NCI-H526 treated with DMSO at 0.1 percent for 48 hours (cell line): ENCODE measurements at regions not wholly inside any gene's neighbourhood (a gene's known extent, or its start where the extent isn't known, plus 50 kb on each side); places are given as distances from the start of the nearest gene placed in this dataset.
A peak's percentile ranks its signal among the peaks of the same experiment; 100 is the strongest.
"Not testable (repeated sequence)": the region's sequence is repeated elsewhere in the genome, so short reads cannot be mapped to it uniquely, and the experiment has no call there.

Experiments
- DNase-seq: peaks from one replicate; lab custom pipeline; 2025; lab: John Stamatoyannopoulos, UW

DNA sequence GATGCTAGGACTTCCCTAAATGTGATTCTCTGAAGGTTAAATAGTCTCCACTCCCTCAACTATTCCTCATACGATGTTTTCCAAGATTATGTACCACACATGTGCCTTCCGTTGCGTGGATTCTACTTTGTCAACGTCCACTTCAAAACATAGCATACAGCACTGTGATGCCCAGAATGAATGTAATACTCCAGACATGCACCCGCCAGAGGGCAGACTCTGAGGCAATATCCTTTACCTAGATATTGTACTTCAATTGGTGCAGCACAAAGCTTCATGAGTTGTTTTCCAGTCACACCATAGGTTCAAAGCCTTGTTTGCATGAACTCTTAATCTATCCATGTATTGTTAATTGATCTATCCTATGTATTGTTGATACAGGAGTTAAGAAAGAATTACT, 201.0 kb upstream of the NABP1 start:
- DNase-seq, result no peak

GRCh38 chr2:191478799-191479679, 198.9 kb upstream of the NABP1 start:
- DNase-seq, result no peak

- no peak for DNase-seq
Measured at GRCh38 chr2:191479680-191480023, 198.3 kb upstream of the NABP1 start.

- no peak for DNase-seq
Measured at GRCh38 chr2:191481305-191482070, 196.4 kb upstream of the NABP1 start.

DNA sequence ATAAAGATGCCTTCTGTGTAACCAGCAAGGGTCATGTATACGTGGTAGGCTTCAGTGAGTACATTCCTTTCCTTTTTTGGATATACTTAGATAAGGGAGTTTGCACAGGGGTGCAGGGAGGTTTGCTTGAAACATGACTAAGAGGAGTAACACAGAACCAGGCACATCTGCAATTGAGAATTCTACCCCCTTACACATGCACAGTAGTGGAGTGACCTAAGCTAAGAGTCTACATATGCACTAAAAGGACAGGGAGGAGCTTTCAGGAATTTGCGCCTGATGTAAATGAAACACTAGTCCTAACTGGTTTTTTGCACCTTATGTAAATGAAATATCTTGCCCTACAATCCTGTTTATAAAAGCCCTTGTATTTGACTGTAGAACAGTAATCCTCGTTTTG, 194.8 kb upstream of the NABP1 start:
- no peak for DNase-seq

DNA sequence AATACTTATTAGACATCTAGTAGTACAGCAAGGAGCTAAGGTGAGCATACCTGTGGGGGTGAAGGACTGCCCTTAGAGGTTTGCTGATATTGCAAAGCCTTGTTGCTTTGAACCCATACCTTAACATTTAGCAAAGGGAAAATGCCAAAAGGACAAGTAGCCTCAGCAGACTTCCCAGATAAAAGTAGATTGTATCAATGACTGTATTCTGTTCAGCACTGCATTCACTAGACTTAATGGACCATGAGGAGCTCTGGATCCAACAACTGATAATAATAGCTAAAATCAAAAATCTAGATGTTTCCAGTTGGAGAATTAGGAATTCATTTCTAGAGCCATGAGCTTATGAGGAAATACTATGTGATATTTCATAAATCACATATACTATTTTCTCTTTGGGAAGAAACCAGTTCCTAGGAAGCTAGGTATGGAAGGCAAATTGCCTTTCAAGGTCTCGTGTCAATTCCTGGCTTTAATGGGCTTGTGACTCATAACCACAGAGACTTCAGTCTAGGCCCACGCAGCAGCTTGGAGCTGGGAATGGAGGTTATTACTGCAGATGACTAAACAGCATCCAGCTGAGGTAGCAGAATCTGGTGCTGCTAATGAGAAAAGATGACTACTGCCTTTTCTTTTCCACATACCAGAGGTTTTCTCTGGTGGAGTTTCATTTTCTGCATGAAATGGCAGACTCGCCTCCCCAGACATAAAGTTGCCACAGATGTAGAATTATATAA, 191.2 kb upstream of the NABP1 start:
- DNase-seq, result no peak

- peak; percentile 46 for DNase-seq
Measured at GRCh38 chr2:191488135-191488534, 189.8 kb upstream of the NABP1 start.

GRCh38 chr2:191489177-191489576, 188.8 kb upstream of the NABP1 start:
- peak; percentile 34 for DNase-seq

- DNase-seq, result no peak
Measured at GRCh38 chr2:191496838-191497237, 181.1 kb upstream of the NABP1 start.

DNA sequence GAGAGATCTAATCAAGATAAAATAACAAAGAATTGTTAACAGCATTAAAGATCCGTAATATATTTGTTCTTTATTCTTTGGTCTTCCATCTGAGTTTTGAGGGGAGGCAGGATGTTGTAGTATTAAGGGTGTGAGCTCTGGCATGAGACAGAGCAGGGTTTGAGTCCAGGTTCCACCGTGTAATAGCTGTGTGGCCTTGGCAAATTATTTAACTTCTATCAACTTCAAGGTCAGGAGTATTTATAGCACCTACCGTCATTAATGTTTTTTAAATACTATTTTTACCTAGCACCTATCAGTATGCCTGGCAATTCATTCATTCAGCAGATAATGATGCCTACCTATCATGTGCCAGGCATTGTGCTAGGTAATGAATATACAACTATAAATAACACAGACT, 180.1 kb upstream of the NABP1 start:
- DNase-seq, result no peak

- DNase-seq, result no peak
Measured at GRCh38 chr2:191499050-191499449, 178.9 kb upstream of the NABP1 start.

DNA sequence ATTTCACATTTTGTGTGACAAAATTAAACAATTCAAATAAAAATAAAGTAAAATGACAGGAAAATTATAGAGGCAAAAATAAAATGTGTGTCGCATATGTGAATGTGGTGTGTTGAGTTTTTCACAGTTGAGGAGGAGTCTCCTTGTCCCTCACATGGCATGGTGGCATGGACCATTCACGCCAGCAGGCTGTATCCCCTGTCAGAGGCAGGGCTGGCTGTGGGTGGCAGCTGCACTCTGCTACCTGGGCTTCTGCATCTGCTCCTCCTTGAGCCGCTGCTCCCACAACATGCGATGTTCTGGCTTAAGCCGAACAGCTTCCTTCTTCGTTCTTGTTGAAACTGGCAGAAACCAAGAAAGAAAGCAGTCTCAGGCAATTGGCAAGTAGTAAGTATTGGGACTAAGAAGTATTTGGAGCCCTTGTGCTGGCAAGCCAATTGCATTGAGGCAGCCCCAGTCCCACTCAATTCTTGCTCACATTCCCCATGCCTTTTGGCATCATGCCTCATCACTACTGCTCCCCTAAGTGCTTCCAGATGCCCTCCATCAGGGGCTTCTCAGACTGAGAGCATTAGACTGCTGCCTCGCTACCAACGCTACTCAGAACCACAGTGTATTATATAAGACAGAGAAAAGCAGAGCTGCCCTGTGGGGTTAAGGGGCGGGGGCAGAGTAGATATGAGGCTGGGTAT, 177.9 kb upstream of the NABP1 start:
- no peak for DNase-seq

GRCh38 chr2:191500566-191500883, 177.4 kb upstream of the NABP1 start:
- DNase-seq, result no peak

DNA sequence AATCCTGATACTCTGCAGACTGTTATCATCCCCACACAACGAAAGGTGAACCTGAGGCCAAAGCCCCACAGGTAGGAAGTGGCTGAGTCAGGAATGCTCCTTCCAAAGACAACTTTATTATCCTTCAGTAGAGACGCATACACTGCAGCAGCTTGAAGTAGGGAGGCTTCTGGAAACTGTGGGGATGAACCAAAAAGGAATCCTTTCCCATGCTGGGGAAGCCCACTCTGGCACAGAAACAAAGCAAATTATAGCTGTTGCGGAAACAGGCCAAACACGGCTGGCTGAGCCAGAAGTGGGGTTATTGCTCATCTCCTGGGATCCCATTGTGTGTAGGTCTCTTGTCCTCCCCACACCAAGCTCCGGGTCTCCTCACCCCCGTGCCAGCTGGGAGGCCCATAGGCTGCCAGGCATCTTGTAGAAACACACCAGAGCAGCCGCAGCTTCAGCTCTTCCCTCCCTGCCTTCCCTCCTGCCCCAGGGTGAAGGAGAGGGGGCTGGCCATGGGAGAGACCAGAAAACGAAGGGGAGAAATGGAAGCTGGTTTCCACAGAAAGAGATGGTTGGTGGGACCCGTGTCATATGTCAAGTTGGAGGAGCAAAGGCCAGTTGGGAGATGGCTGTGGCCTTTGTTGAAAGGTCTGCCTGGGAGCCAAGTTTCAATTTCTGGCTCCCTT, 176.9 kb upstream of the NABP1 start:
- DNase-seq, result no peak

DNA sequence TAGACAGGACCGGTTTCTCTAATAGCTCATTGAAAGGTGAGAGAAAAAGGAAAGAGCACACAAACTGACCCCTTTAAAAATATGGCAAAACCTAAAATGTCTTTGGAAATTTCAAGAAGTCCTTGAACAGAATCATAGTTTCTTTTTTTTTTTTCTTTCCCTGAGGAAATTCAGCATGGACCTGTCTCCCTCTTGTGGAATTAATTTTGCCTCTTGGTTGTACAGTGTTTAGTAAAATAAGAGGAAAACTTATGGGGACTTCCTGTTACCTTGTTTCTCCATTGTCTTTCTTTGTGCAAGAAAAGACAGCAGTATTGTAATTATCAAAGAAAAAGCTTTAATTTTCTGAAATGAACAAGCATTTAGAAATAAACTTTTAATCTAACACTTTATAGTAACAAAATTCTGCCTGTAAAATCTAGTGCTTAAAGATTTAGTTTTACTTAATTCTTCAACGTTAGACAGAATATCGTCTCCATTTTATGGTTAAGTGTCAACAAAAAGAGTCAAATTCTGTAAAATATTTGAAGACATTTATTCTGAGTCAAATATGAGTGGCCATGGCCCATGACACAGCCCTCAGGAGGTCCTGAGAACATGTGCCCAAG, 176.3 kb upstream of the NABP1 start:
- peak; percentile 40 for DNase-seq

GRCh38 chr2:191506515-191506914, 171.4 kb upstream of the NABP1 start:
- no peak for DNase-seq

DNA sequence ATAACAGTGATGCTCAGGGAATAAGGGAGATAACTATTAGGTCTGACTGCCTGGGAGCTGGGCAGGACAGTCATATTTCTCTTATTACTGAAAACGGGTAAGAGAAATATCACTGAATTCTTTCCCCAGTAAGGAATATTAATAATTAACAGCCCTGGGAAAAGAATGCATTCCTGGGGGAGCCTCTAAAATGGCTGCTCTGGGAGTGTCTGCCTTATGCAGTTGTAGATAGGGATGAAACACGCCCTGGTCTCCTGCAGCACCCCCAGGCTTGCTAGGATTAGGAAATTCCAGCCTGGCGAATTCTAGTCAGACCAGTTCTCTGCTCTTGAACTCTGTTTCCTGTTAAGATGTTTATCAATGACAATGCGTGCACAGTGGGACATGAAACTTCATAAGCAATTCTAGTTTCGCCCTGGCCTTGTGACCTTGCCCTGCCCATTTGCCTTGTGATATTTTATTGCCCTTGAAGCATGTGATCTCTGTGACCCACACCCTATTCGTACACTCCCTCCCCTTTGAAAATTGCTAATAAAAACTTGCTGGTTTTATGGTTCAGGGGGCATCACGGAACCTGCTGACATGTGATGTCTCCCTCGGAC, 170.6 kb upstream of the NABP1 start:
- not testable (repeated sequence) for DNase-seq

DNA sequence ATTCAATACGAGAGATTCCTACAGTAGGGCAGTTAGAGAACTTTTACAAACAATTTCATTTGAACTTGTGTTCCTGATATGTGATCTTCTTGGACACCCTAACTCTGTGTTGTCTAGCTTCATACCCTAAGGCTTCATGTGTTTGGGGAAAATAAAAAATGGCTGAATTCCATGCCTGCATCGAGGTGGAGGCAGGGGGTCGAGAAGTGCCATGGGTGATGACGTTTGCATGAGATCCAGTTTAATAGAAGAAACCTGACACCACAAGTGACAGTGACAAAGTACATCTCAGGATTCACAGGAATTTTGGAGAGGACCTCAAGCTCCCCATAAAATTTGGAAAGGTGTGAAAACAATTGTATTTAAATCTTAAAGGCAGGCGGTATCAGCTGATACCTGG, 169.2 kb upstream of the NABP1 start:
- no peak for DNase-seq

DNA sequence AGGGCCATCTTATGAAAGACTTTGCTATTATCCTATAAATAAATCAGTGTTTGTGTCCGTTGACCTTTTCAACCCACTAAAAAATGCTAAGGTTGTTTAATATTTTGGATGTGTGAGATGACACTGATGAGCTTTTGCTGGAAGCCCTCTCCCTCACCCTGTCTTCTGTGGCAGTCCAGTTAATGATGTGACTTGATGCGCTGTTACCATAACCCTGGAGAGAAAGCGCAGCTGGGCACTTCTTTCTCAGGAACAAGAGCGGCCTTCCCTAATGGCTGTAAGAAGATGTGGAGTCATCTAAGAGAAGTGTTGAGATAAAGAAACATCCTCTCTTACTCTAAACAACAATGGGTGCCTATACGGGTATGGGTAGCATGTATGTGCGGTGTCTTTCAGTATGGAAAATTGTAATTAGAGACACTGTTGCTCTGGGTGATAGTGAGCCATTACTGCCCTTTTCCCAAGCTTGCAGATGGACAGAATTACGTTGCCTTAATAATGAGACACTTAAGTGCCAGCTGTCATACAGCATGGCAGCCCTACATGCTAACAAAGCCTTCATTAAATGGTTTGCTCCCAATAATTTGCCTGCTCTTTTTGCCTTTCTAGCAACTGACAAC, 165.6 kb upstream of the NABP1 start:
- peak; percentile 84 for DNase-seq

DNA sequence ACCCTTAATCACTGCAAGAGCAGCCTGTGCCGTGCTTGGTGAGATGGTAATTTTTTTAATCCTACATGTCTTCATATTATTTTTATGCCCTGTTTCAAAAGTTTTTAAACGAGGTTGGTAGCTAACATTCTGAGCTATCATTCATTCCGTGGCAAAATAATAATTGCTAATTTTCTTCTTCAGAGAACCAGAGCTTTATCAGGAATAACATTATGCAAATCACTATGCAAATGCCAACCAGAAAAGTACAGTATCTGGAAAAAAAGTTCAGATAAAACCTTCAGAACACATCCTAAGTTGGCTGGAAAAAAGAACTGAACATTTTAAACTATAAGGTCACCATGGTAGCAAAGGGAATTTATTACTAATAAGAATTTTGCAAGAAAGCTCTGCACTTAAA, 165.1 kb upstream of the NABP1 start:
- peak; percentile 84 for DNase-seq
